ENCODE measurements at regions not wholly inside any gene's neighbourhood (a gene's known extent, or its start where the extent isn't known, plus 50 kb on each side); places are given as distances from the start of the nearest gene placed in this dataset.

DNA sequence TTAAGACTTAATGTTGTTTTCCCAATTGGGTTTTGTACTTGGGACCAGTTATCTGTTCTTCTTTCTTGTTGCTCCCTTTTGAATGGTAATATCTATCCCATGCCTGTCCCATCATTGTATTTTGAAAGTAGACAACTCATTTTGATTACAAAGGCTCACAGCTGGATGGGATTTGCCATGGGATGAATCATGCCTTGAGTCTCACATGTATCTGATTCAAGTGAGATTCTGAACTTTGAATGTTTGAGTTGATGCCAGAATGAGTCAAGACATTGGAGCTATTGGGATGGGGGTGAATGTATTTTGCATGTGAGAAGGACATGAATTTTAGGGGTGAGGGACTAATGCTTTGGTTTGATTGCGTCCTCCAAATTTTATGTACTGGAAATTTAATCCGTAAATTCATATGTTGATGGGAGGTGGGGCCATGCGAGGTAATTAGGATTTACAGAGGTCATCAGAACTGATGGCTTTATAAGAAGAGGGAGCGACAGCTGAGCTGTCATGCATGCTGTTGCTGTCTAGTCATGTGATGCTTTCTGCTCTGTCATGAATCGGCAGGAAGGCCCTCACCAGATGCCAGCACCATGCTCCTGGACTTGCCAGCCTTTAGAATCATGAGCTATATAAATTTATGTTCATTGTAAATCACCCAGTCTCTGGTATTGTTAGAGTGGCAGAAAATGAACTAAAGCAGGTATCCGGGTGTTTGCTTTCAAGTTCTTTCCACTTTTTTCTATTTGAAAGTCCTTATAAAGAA lies 741.3 kb upstream of the RAB6C start:
- TF ChIP-seq POLR2AphosphoS5 (IDR thresholded peaks at IDR 0.05) (no peak), POLR2A (IDR thresholded peaks at IDR 0.05) (no peak)
- TF ChIP-seq, protein P1, sequence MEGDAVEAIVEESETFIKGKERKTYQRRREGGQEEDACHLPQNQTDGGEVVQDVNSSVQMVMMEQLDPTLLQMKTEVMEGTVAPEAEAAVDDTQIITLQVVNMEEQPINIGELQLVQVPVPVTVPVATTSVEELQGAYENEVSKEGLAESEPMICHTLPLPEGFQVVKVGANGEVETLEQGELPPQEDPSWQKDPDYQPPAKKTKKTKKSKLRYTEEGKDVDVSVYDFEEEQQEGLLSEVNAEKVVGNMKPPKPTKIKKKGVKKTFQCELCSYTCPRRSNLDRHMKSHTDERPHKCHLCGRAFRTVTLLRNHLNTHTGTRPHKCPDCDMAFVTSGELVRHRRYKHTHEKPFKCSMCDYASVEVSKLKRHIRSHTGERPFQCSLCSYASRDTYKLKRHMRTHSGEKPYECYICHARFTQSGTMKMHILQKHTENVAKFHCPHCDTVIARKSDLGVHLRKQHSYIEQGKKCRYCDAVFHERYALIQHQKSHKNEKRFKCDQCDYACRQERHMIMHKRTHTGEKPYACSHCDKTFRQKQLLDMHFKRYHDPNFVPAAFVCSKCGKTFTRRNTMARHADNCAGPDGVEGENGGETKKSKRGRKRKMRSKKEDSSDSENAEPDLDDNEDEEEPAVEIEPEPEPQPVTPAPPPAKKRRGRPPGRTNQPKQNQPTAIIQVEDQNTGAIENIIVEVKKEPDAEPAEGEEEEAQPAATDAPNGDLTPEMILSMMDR (IDR thresholded peaks at IDR 0.05): no peak

Data from gastroesophageal sphincter (tissue), 3 donors.